ENCODE measurements at regions not wholly inside any gene's neighbourhood (a gene's known extent, or its start where the extent isn't known, plus 50 kb on each side); places are given as distances from the start of the nearest gene placed in this dataset.

GRCh38 chr5:8861764-8862163 is 684.1 kb downstream of the SEMA5A start:
- TF ChIP-seq CTCF (IDR thresholded peaks at IDR 0.05; ENCODE audit: insufficient read depth, low read length, poor library complexity, severe bottlenecking) (no peak), EZH2phosphoT487 (conservative IDR thresholded peaks at IDR 0.05; ENCODE audit: low read length) (no peak)
